Activated naive CD8-positive, alpha-beta T cell treated with anti-CD3 and anti-CD28 coated beads for 36 hours (primary cell): ENCODE measurements at regions not wholly inside any gene's neighbourhood (a gene's known extent, or its start where the extent isn't known, plus 50 kb on each side); places are given as distances from the start of the nearest gene placed in this dataset.

Experiments
- DNase-seq: peaks from one replicate; pipeline ENCODE4 v3.0.0; 2021
- H3K27ac Mint-ChIP-seq: one replicate; pipeline ENCODE4 v1.8.0; 2022; ENCODE audit warnings: mild to moderate bottlenecking, moderate library complexity, mixed read lengths
- H3K27me3 Mint-ChIP-seq: one replicate; pipeline ENCODE4 v1.8.0; 2022; ENCODE audit warnings: mild to moderate bottlenecking, mixed read lengths
- H3K36me3 Mint-ChIP-seq: one replicate; pipeline ENCODE4 v1.8.0; 2021; ENCODE audit warnings: mild to moderate bottlenecking, mixed read lengths
- H3K4me1 Mint-ChIP-seq: one replicate; pipeline ENCODE4 v1.8.0; 2021; ENCODE audit warnings: mixed read lengths
- H3K4me3 Mint-ChIP-seq: one replicate; pipeline ENCODE4 v1.8.0; 2022; ENCODE audit warnings: mild to moderate bottlenecking, moderate library complexity, mixed read lengths
- H3K9me3 Mint-ChIP-seq: one replicate; pipeline ENCODE4 v1.8.0; 2022; ENCODE audit warnings: mixed read lengths

- H3K9me3 Mint-ChIP-seq = no peaks in the 10 kb centered on the region
- no peak for DNase-seq
- H3K4me3 Mint-ChIP-seq = no peak overlapping the region
- H3K27ac Mint-ChIP-seq = no peak overlapping the region
- no peaks in the 10 kb centered on the region for H3K4me1 Mint-ChIP-seq
- no peaks in the 10 kb centered on the region for H3K27me3 Mint-ChIP-seq
- H3K36me3 Mint-ChIP-seq = no peaks in the 10 kb centered on the region
These were observed 425.2 kb downstream of the ADAMTS20 start for GRCh38 chr12:43126652-43127375.

- Mint-ChIP-seq H3K4me1 (no peaks in the 10 kb centered on the region), H3K27ac (no peak overlapping the region), H3K4me3 (no peak overlapping the region), H3K36me3 (no peaks in the 10 kb centered on the region), H3K9me3 (no peaks in the 10 kb centered on the region), H3K27me3 (no peaks in the 10 kb centered on the region)
- DNase-seq = no peak
These were observed 428.5 kb downstream of the ADAMTS20 start for GRCh38 chr12:43123461-43123860.

- H3K27ac Mint-ChIP-seq = no peak overlapping the region
- no peaks in the 10 kb centered on the region for H3K9me3 Mint-ChIP-seq
- no peak for DNase-seq
These were observed 431.9 kb downstream of the ADAMTS20 start for GRCh38 chr12:43120150-43120549.

GRCh38 chr12:43118881-43119280, 433.1 kb downstream of the ADAMTS20 start:
- Mint-ChIP-seq H3K9me3 (no peaks in the 10 kb centered on the region), H3K27ac (no peak overlapping the region), H3K27me3 (no peaks in the 10 kb centered on the region), H3K36me3 (no peaks in the 10 kb centered on the region), H3K4me1 (no peaks in the 10 kb centered on the region), H3K4me3 (no peak overlapping the region)
- DNase-seq = no peak

More at GRCh38 chr12:43120150-43120549, 431.9 kb downstream of the ADAMTS20 start:
- H3K4me1 Mint-ChIP-seq = no peaks in the 10 kb centered on the region
- no peak overlapping the region for H3K4me3 Mint-ChIP-seq
- no peaks in the 10 kb centered on the region for H3K27me3 Mint-ChIP-seq
- no peaks in the 10 kb centered on the region for H3K36me3 Mint-ChIP-seq

- Mint-ChIP-seq H3K4me3 (no peak overlapping the region), H3K9me3 (no peaks in the 10 kb centered on the region), H3K36me3 (no peaks in the 10 kb centered on the region), H3K27me3 (no peaks in the 10 kb centered on the region), H3K27ac (no peak overlapping the region), H3K4me1 (no peaks in the 10 kb centered on the region)
- DNase-seq = no peak
These were observed 433.8 kb downstream of the ADAMTS20 start for GRCh38 chr12:43118234-43118633.

- Mint-ChIP-seq H3K36me3 (no peaks in the 10 kb centered on the region), H3K27me3 (no peaks in the 10 kb centered on the region), H3K27ac (no peak overlapping the region), H3K4me1 (no peaks in the 10 kb centered on the region), H3K4me3 (no peak overlapping the region), H3K9me3 (no peaks in the 10 kb centered on the region)
- no peak for DNase-seq
These were observed 434.6 kb downstream of the ADAMTS20 start for GRCh38 chr12:43117226-43117930.

- Mint-ChIP-seq H3K36me3 (no peaks in the 10 kb centered on the region), H3K27ac (no peak overlapping the region), H3K4me3 (no peak overlapping the region), H3K27me3 (no peaks in the 10 kb centered on the region), H3K9me3 (no peaks in the 10 kb centered on the region), H3K4me1 (no peaks in the 10 kb centered on the region)
- no peak for DNase-seq
These were observed 436.4 kb downstream of the ADAMTS20 start for GRCh38 chr12:43115441-43116160.

GRCh38 chr12:43114316-43114715, 437.7 kb downstream of the ADAMTS20 start:
- Mint-ChIP-seq H3K4me1 (no peaks in the 10 kb centered on the region), H3K27ac (no peak overlapping the region), H3K9me3 (peaks cover 8% of the 10 kb centered on the region), H3K4me3 (no peak overlapping the region), H3K36me3 (no peaks in the 10 kb centered on the region), H3K27me3 (no peaks in the 10 kb centered on the region)
- DNase-seq = no peak

GRCh38 chr12:43113616-43114015, 438.4 kb downstream of the ADAMTS20 start:
- Mint-ChIP-seq H3K27ac (no peak overlapping the region), H3K27me3 (no peaks in the 10 kb centered on the region), H3K4me1 (no peaks in the 10 kb centered on the region), H3K9me3 (peaks cover 8% of the 10 kb centered on the region), H3K4me3 (no peak overlapping the region), H3K36me3 (no peaks in the 10 kb centered on the region)
- no peak for DNase-seq

- DNase-seq = no peak
- H3K36me3 Mint-ChIP-seq = no peaks in the 10 kb centered on the region
- H3K27me3 Mint-ChIP-seq = no peaks in the 10 kb centered on the region
- H3K4me1 Mint-ChIP-seq = no peaks in the 10 kb centered on the region
- no peak overlapping the region for H3K4me3 Mint-ChIP-seq
- H3K9me3 Mint-ChIP-seq = peaks cover 8% of the 10 kb centered on the region
- H3K27ac Mint-ChIP-seq = no peak overlapping the region
These were observed 438.9 kb downstream of the ADAMTS20 start for GRCh38 chr12:43113135-43113534.

GRCh38 chr12:43112101-43112920, 439.7 kb downstream of the ADAMTS20 start:
- Mint-ChIP-seq H3K4me3 (no peak overlapping the region), H3K27me3 (no peaks in the 10 kb centered on the region), H3K27ac (no peak overlapping the region), H3K9me3 (peaks cover 8% of the 10 kb centered on the region), H3K36me3 (no peaks in the 10 kb centered on the region), H3K4me1 (no peaks in the 10 kb centered on the region)
- no peak for DNase-seq

GRCh38 chr12:43111608-43112007, 440.4 kb downstream of the ADAMTS20 start:
- H3K27ac Mint-ChIP-seq = no peak overlapping the region
- no peak overlapping the region for H3K4me3 Mint-ChIP-seq
- DNase-seq = no peak
- H3K4me1 Mint-ChIP-seq = no peaks in the 10 kb centered on the region
- no peaks in the 10 kb centered on the region for H3K36me3 Mint-ChIP-seq
- H3K9me3 Mint-ChIP-seq = peaks cover 8% of the 10 kb centered on the region
- no peaks in the 10 kb centered on the region for H3K27me3 Mint-ChIP-seq

GRCh38 chr12:43109631-43110345, 442.2 kb downstream of the ADAMTS20 start:
- H3K36me3 Mint-ChIP-seq = no peaks in the 10 kb centered on the region
- no peak for DNase-seq
- H3K4me1 Mint-ChIP-seq = no peaks in the 10 kb centered on the region
- H3K4me3 Mint-ChIP-seq = no peak overlapping the region
- no peaks in the 10 kb centered on the region for H3K27me3 Mint-ChIP-seq
- H3K9me3 Mint-ChIP-seq = peaks cover 8% of the 10 kb centered on the region
- no peak overlapping the region for H3K27ac Mint-ChIP-seq

- peaks cover 8% of the 10 kb centered on the region for H3K9me3 Mint-ChIP-seq
- no peaks in the 10 kb centered on the region for H3K27me3 Mint-ChIP-seq
These were observed 443.3 kb downstream of the ADAMTS20 start for GRCh38 chr12:43108656-43109055.

More at GRCh38 chr12:43108656-43109055, 443.3 kb downstream of the ADAMTS20 start:
- Mint-ChIP-seq H3K36me3 (no peaks in the 10 kb centered on the region), H3K27ac (no peak overlapping the region), H3K4me3 (no peak overlapping the region), H3K4me1 (no peaks in the 10 kb centered on the region)
- DNase-seq = no peak
